ENCODE measurements at regions not wholly inside any gene's neighbourhood (a gene's known extent, or its start where the extent isn't known, plus 50 kb on each side); places are given as distances from the start of the nearest gene placed in this dataset.

- WGBS (ENCODE audit: low lambda C conversion rate): 71% methylated on average over 1 of the region's 5 CpGs
- H3K9me3 ChIP-seq: no peaks in the 10 kb centered on the region
- H3K79me2 ChIP-seq (ENCODE audit: insufficient read depth): no peaks in the 10 kb centered on the region
- CTCF ChIA-PET: no interaction called here
- H3K27me3 ChIP-seq (ENCODE audit: insufficient read depth): no peaks in the 10 kb centered on the region
- POLR2A ChIA-PET: no interaction called here
- no peak overlapping the region for H3K9ac ChIP-seq
- no peaks in the 10 kb centered on the region for H3K9me2 ChIP-seq
- no peak overlapping the region for H3K4me2 ChIP-seq
- H3K27ac ChIP-seq (ENCODE audit: low read depth in 2 of 2, low read length in 1 of 2): no peak overlapping the region
- no peak overlapping the region for H3K4me3 ChIP-seq (ENCODE audit: low read depth in 2 of 2, low read length in 1 of 2)
- H4K20me1 ChIP-seq (ENCODE audit: insufficient read depth): no peaks in the 10 kb centered on the region
- no peaks in the 10 kb centered on the region for H3K36me3 ChIP-seq (replicated peaks in 1 of 2; ENCODE audit: control insufficient read depth in 1 of 2, insufficient read depth in 2 of 2, low read length in 1 of 2)
- no peak for TF ChIP-seq REST (IDR thresholded peaks at IDR 0.05; ENCODE audit: low read depth, low read length)
- TF ChIP-seq RAD21 (IDR thresholded peaks at IDR 0.05; ENCODE audit: low read length): no peak
- no peak for TF ChIP-seq NFIC (IDR thresholded peaks at IDR 0.05; ENCODE audit: borderline replicate concordance)
- no peak for TF ChIP-seq USF2 (IDR thresholded peaks at IDR 0.05; ENCODE audit: borderline replicate concordance, low read depth, low read length)
- no peak for TF ChIP-seq POLR2AphosphoS5 (IDR thresholded peaks at IDR 0.05; ENCODE audit: low read depth, low read length)
- no peak for TF ChIP-seq TEAD4 (IDR thresholded peaks at IDR 0.05; ENCODE audit: borderline replicate concordance, insufficient read depth)
- TF ChIP-seq PBX3 (IDR thresholded peaks at IDR 0.05): no peak
- no peak for TF ChIP-seq JUND (IDR thresholded peaks at IDR 0.05)
- TF ChIP-seq NRF1 (IDR thresholded peaks at IDR 0.05; ENCODE audit: low read depth, low read length): no peak
- no peak for TF ChIP-seq TCF12 (IDR thresholded peaks at IDR 0.05)
- no peak for TF ChIP-seq SIN3A (IDR thresholded peaks at IDR 0.05; ENCODE audit: borderline replicate concordance, low read depth, low read length)
- no peak for TF ChIP-seq EZH2phosphoT487 (IDR thresholded peaks at IDR 0.05; ENCODE audit: borderline replicate concordance, low read depth)
- no peak for TF ChIP-seq RCOR1 (IDR thresholded peaks at IDR 0.05; ENCODE audit: low read length)
- TF ChIP-seq ELF1 (IDR thresholded peaks at IDR 0.05): no peak
- TF ChIP-seq FOXM1 (IDR thresholded peaks at IDR 0.05; ENCODE audit: low read depth): no peak
- no peak for TF ChIP-seq CTCF (IDR thresholded peaks at IDR 0.05)
- no peaks in the 10 kb centered on the region for H3F3A ChIP-seq (replicated peaks; ENCODE audit: insufficient read depth)
- no peaks in the 10 kb centered on the region for H3K4me1 ChIP-seq (ENCODE audit: control insufficient read depth in 1 of 2, insufficient read depth in 2 of 2, low read depth in 1 of 2, low read length in 1 of 2)
- DNase-seq: no peak
- no peak overlapping the region for H2AFZ ChIP-seq (ENCODE audit: low read depth)
Observed at GRCh38 chr6:169323221-169323620, 69.6 kb upstream of the THBS2 start.
